Pancreas (tissue), 10 donors: ENCODE measurements at regions not wholly inside any gene's neighbourhood (a gene's known extent, or its start where the extent isn't known, plus 50 kb on each side); places are given as distances from the start of the nearest gene placed in this dataset.

Experiments used
- ATAC-seq, 4 donors: fragments of 200-7000 bp; cut with Tn5 transposase; one replicate each; pipeline versions ENCODE4 v1.8.0 to v1.9.1; 2020; ENCODE audit warnings: mild to moderate bottlenecking in 4 of 4, moderate library complexity in 4 of 4
- DNase-seq, 6 donors: peaks; one replicate each; pipeline ENCODE4 v3.0.0-alpha.2; 2020
- FAIRE-seq: peaks from 2 replicates; lab custom pipeline; 2012; peaks lifted over from hg19 to GRCh38; lab: Jason Lieb, UNC
- H3K27ac ChIP-seq, 4 donors: fragments of 200-600 bp; sonication (generic); 1 replicate in 3 of 4; 2 replicates in 1 of 4; pipeline versions ENCODE4 v1.5.0 to v1.8.0; 2020
- H3K27me3 ChIP-seq, 4 donors: fragments of 200-600 bp; one replicate each; pipeline ENCODE4 v1.8.0; 2021
- H3K36me3 ChIP-seq, 3 donors: fragments of 200-600 bp; sonication (generic) in 1 of 3; one replicate each; pipeline versions ENCODE4 v1.5.0 to v1.8.0; 2020 to 2021
- H3K4me1 ChIP-seq, 3 donors: fragments of 200-600 bp; one replicate each; pipeline ENCODE4 v1.8.0; 2021
- H3K4me3 ChIP-seq, 4 donors: fragments of 200-600 bp; sonication (generic) in 2 of 4; one replicate each; pipeline versions ENCODE4 v1.5.0 to v1.8.0; 2020 to 2021
- H3K9me3 ChIP-seq, 4 donors: fragments of 200-600 bp; one replicate each; pipeline ENCODE4 v1.8.0; 2021
- CTCF ChIP-seq, 4 donors: fragments of 200-600 bp; sonication (generic) in 3 of 4; IDR thresholded peaks; one replicate each; pipeline versions ENCODE4 v1.5.0 to v1.8.0; 2021; ENCODE audit warnings: antibody characterized with exemption in 4 of 4
- WGBS, 2 donors: extraction: QIAGEN DNeasy Blood & Tissue Kit; methylation state at CpG; one replicate each; pipeline ENCODE4 v1.1.7; 2013; 5-methylcytosine and 5-hydroxymethylcytosine counted together
- intact Hi-C, 3 donors: fragments of 100-400 bp; cut with DNase I; formaldehyde crosslinking; loops; one replicate each; pipeline versions ENCODE4 v1.11.1 to v1.14.2; 2022
- donor health status: healthy with polysubstance abuse.
- donor health status: DM: no; HTN: no; CAD: no; lungs with moderate emphysema.
- donor health status: DM: no; HTN: no; CAD: no.
- donor health status: control.
- donor health status: control.
- donor health status: Bipolar disorder and iron deficiency.
- donor health status: DM: yes; HTN: yes; CAD: no.
- donor health status: DM: no; HTN: no; CAD: no.
- donor health status: DM: no; HTN: no; CAD: no.
- donor health status: DM: yes; HTN: yes; CAD: no.

DNA sequence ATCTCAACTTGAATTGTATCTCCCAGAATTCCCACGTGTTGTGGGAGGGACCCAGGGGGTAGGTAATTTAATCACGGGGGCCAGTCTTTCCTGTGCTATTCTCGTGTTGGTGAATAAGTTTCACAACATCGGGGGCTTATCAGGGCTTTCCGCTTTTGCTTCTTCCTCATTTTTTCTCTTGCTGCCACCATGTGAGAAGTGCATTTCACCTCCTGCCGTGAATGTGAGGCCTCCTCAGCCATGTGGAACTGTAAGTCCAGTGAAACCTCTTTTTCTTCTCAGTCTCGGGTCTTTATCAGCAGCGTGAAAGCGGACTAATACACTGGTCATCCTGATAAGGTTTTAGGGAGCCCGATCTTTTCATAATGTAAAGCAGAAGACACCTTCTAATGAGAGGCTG, 687.0 kb upstream of the FTMT start:
- DNase-seq (no peak), FAIRE-seq (no peak), ATAC-seq (no peak)
- H3K9me3 ChIP-seq: no peaks in the 10 kb centered on the region
- no peaks in the 10 kb centered on the region for H3K4me1 ChIP-seq
- H3K27me3 ChIP-seq: no peaks in the 10 kb centered on the region
- WGBS, 2 donors: 59 to 61% methylated on average over 10 of the region's 10 CpGs
- H3K27ac ChIP-seq: no peak overlapping the region
- intact Hi-C loops: no loop called here
- H3K4me3 ChIP-seq: no peak overlapping the region
- no peak for TF ChIP-seq CTCF (IDR thresholded peaks at IDR 0.05)
- no peaks in the 10 kb centered on the region for H3K36me3 ChIP-seq

DNA sequence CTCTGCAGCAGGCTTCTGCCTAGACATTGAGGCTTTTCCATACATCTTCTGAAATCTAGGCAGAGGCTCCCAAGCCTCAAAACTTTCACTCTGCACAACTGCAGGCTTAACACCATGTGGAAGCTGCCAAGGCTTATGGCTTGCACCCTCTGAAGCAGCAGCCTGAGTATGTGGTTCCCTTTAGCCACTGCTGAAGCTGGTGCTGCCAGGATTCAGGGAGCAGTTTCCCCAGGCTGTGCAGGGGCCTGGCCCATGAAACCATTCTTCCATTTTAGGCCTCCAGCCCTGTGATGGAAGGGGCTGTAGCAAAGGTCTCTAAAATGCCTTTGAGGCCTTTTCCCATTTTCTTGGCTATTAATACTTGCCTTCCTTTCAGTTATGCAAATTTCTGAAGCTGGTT, 680.3 kb upstream of the FTMT start:
- no peak for TF ChIP-seq CTCF (IDR thresholded peaks at IDR 0.05)
- DNase-seq: no peak
- Histone ChIP-seq H3K9me3 (no peaks in the 10 kb centered on the region), H3K4me3 (no peak overlapping the region), H3K36me3 (no peaks in the 10 kb centered on the region), H3K27me3 (no peaks in the 10 kb centered on the region), H3K4me1 (no peaks in the 10 kb centered on the region), H3K27ac (no peak overlapping the region)
- intact Hi-C loops: no loop called here
- no peak for FAIRE-seq
- ATAC-seq: no peak

GRCh38 chr5:121171834-121172233, 679.8 kb upstream of the FTMT start:
- 40 to 53% methylated on average over 2 of the region's 2 CpGs for WGBS, 2 donors
- intact Hi-C loops: no loop called here
- no peak overlapping the region for H3K27ac ChIP-seq
- DNase-seq: no peak
- H3K4me3 ChIP-seq: no peak overlapping the region
- no peak for ATAC-seq
- no peaks in the 10 kb centered on the region for H3K4me1 ChIP-seq
- no peak for FAIRE-seq
- no peaks in the 10 kb centered on the region for H3K9me3 ChIP-seq
- H3K27me3 ChIP-seq: no peaks in the 10 kb centered on the region
- no peak for TF ChIP-seq CTCF (IDR thresholded peaks at IDR 0.05)
- no peaks in the 10 kb centered on the region for H3K36me3 ChIP-seq

DNA sequence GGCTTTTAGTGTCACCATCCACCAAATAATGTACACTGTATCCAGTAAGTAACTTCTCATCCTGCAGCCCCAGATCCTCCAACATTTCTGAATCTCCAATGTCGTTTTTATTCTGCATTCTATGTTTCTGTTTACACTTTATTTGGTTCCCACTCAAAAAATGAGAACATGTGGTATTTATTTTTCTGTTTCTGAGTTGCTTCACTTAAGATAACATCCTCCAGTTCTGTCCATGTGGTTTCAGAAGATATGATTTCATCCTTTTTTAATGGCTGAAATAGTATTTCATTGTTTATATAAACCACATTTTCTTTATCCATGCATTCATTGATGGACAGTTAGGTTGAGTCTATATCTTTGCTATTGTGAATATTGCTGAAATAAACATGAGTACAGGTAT, 677.3 kb upstream of the FTMT start:
- ATAC-seq: no peak
- H3K36me3 ChIP-seq: no peaks in the 10 kb centered on the region
- FAIRE-seq: no peak
- no peak for TF ChIP-seq CTCF (IDR thresholded peaks at IDR 0.05)
- WGBS, 2 donors: 31 to 33% methylated on average over 1 of the region's 1 CpG
- no peaks in the 10 kb centered on the region for H3K4me1 ChIP-seq
- no peaks in the 10 kb centered on the region for H3K9me3 ChIP-seq
- H3K27me3 ChIP-seq: no peaks in the 10 kb centered on the region
- DNase-seq: no peak
- no peak overlapping the region for H3K27ac ChIP-seq
- no peak overlapping the region for H3K4me3 ChIP-seq
- intact Hi-C loops: no loop called here

DNA sequence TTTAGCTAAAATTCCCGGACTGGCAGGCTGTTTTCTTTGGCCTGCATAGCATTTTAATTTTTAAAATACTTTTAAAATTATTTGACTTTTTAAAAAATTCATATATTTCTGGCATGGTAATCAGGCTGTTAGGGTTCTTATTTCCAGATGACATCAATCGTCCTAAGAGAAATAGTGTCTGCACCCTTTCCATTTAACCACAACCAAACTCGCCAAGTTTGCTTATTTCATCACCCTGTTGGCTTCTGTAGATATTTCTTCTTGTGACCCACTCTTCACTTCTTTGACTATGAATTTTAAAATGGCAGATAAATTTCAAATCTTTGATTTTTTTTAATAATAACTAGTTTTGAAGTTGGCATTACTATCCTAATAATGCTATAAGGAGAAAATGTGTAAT, 675.7 kb upstream of the FTMT start:
- H3K4me3 ChIP-seq: no peak overlapping the region
- no peaks in the 10 kb centered on the region for H3K4me1 ChIP-seq
- FAIRE-seq: no peak
- no peak for ATAC-seq
- no peak overlapping the region for H3K27ac ChIP-seq
- no peak for DNase-seq
- H3K9me3 ChIP-seq: no peaks in the 10 kb centered on the region
- no peak for TF ChIP-seq CTCF (IDR thresholded peaks at IDR 0.05)
- H3K36me3 ChIP-seq: no peaks in the 10 kb centered on the region
- WGBS, 2 donors: 71 to 74% methylated on average over 3 of the region's 3 CpGs
- intact Hi-C loops: no loop called here
- H3K27me3 ChIP-seq: no peaks in the 10 kb centered on the region
